ENCODE measurements at regions not wholly inside any gene's neighbourhood (a gene's known extent, or its start where the extent isn't known, plus 50 kb on each side); places are given as distances from the start of the nearest gene placed in this dataset.

GRCh38 chr3:189548053-189548452, 83.1 kb upstream of the TP63 start:
- Histone ChIP-seq H3K27me3 (no peaks in the 10 kb centered on the region), H3K9me3 (peaks cover 0 to 4% (median 0%) of the 10 kb centered on the region in 3 donors), H3K27ac (no peak overlapping the region), H3K4me1 (no peaks in the 10 kb centered on the region), H3K4me3 (no peak overlapping the region), H3K36me3 (replicated peaks in 1 of 2; ENCODE audit: insufficient read depth in 1 of 2, low read depth in 2 of 2) (no peaks in the 10 kb centered on the region)
- no peak for ATAC-seq
- no peak for DNase-seq
- no peak for TF ChIP-seq CTCF (IDR thresholded peaks at IDR 0.05)
- intact Hi-C loops (cut with DNase I) = no loop called here

GRCh38 chr3:189551007-189551406, 80.2 kb upstream of the TP63 start:
- WGBS, 2 donors = 41 to 48% methylated on average over 2 of the region's 2 CpGs
- ATAC-seq (no peak), DNase-seq (no peak)
- Histone ChIP-seq H3K36me3 (replicated peaks in 1 of 2; ENCODE audit: insufficient read depth in 1 of 2, low read depth in 2 of 2) (no peaks in the 10 kb centered on the region), H3K4me1 (no peaks in the 10 kb centered on the region), H3K9me3 (peaks cover 0 to 4% (median 0%) of the 10 kb centered on the region in 3 donors), H3K27me3 (no peaks in the 10 kb centered on the region), H3K4me3 (no peak overlapping the region), H3K27ac (no peak overlapping the region)
- intact Hi-C loops (cut with DNase I) = no loop called here
- TF ChIP-seq CTCF (IDR thresholded peaks at IDR 0.05) (no peak), POLR2A (IDR thresholded peaks at IDR 0.05) (no peak)

- H3K36me3 ChIP-seq (replicated peaks in 1 of 2; ENCODE audit: insufficient read depth in 1 of 2, low read depth in 2 of 2) = no peaks in the 10 kb centered on the region
- peaks cover 0 to 4% (median 0%) of the 10 kb centered on the region in 3 donors for H3K9me3 ChIP-seq
- no peak overlapping the region for H3K4me3 ChIP-seq
- intact Hi-C loops (cut with DNase I) = no loop called here
- no peaks in the 10 kb centered on the region for H3K4me1 ChIP-seq
- 64 to 74% methylated on average over 3 to 8 of the region's 8 CpGs for WGBS, 2 donors
- H3K27me3 ChIP-seq = no peaks in the 10 kb centered on the region
- TF ChIP-seq CTCF (IDR thresholded peaks at IDR 0.05) (no peak), POLR2A (IDR thresholded peaks at IDR 0.05) (no peak)
- no peak for DNase-seq
- H3K27ac ChIP-seq = no peak overlapping the region
- ATAC-seq = no peak
These were observed 76.2 kb upstream of the TP63 start for GRCh38 chr3:189554868-189555557.

GRCh38 chr3:189555558-189555881, 75.7 kb upstream of the TP63 start:
- H3K4me1 ChIP-seq = no peaks in the 10 kb centered on the region
- H3K27ac ChIP-seq = no peak overlapping the region
- no peaks in the 10 kb centered on the region for H3K9me3 ChIP-seq
- intact Hi-C loops (cut with DNase I) = no loop called here
- no peaks in the 10 kb centered on the region for H3K36me3 ChIP-seq (replicated peaks in 1 of 2; ENCODE audit: insufficient read depth in 1 of 2, low read depth in 2 of 2)
- no peak overlapping the region for H3K4me3 ChIP-seq
- DNase-seq (no peak), ATAC-seq (no peak)
- 56% methylated on average over 1 of the region's 1 CpG; no CpG with 5 or more reads in 1 of the 2 donors for WGBS, 2 donors
- H3K27me3 ChIP-seq = no peaks in the 10 kb centered on the region
- TF ChIP-seq CTCF (IDR thresholded peaks at IDR 0.05) (no peak), POLR2A (IDR thresholded peaks at IDR 0.05) (no peak)

GRCh38 chr3:189557824-189558223, 73.4 kb upstream of the TP63 start:
- no peak overlapping the region for H3K4me3 ChIP-seq
- no peaks in the 10 kb centered on the region for H3K36me3 ChIP-seq (replicated peaks in 1 of 2; ENCODE audit: insufficient read depth in 1 of 2, low read depth in 2 of 2)
- H3K27me3 ChIP-seq = no peaks in the 10 kb centered on the region
- no peak for DNase-seq
- 79 to 82% methylated on average over 3 of the region's 3 CpGs for whole genome bisulfite sequencing, 2 donors
- intact Hi-C loops (cut with DNase I) = no loop called here
- H3K4me1 ChIP-seq = no peaks in the 10 kb centered on the region
- no peak for ATAC-seq
- H3K27ac ChIP-seq = no peak overlapping the region
- no peak for TF ChIP-seq POLR2A (IDR thresholded peaks at IDR 0.05)
- H3K9me3 ChIP-seq = no peaks in the 10 kb centered on the region
